ENCODE measurements at regions not wholly inside any gene's neighbourhood (a gene's known extent, or its start where the extent isn't known, plus 50 kb on each side); places are given as distances from the start of the nearest gene placed in this dataset.

GRCh38 chr6:165716886-165717285, 53.8 kb upstream of the PDE10A start:
- TF ChIP-seq, protein P1, sequence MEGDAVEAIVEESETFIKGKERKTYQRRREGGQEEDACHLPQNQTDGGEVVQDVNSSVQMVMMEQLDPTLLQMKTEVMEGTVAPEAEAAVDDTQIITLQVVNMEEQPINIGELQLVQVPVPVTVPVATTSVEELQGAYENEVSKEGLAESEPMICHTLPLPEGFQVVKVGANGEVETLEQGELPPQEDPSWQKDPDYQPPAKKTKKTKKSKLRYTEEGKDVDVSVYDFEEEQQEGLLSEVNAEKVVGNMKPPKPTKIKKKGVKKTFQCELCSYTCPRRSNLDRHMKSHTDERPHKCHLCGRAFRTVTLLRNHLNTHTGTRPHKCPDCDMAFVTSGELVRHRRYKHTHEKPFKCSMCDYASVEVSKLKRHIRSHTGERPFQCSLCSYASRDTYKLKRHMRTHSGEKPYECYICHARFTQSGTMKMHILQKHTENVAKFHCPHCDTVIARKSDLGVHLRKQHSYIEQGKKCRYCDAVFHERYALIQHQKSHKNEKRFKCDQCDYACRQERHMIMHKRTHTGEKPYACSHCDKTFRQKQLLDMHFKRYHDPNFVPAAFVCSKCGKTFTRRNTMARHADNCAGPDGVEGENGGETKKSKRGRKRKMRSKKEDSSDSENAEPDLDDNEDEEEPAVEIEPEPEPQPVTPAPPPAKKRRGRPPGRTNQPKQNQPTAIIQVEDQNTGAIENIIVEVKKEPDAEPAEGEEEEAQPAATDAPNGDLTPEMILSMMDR (IDR thresholded peaks at IDR 0.05 in 4 of 5, conservative IDR thresholded peaks at IDR 0.05 in 1 of 5): no peak
- no peak for TF ChIP-seq POLR2A (IDR thresholded peaks at IDR 0.05)

Measured in gastrocnemius medialis (tissue), 4 donors.